ENCODE measurements at regions not wholly inside any gene's neighbourhood (a gene's known extent, or its start where the extent isn't known, plus 50 kb on each side); places are given as distances from the start of the nearest gene placed in this dataset.

- Histone ChIP-seq H3K4me1 (ENCODE audit: insufficient read depth, low read length) (no peaks in the 10 kb centered on the region), H3K27me3 (ENCODE audit: control insufficient read depth in 1 of 2, insufficient read depth in 2 of 2, low read length in 2 of 2) (no peaks in the 10 kb centered on the region), H3K4me3 (ENCODE audit: low read length) (no peak overlapping the region), H3K36me3 (ENCODE audit: insufficient read depth, low read length) (no peaks in the 10 kb centered on the region), H3K27ac (ENCODE audit: low read depth in 1 of 2, low read length in 2 of 2) (no peak overlapping the region), H3K9me3 (ENCODE audit: control insufficient read depth in 1 of 2, insufficient read depth in 1 of 2, low read length in 2 of 2) (no peaks in the 10 kb centered on the region)
- Mint-ChIP-seq H3K27ac (no peak overlapping the region), H3K27me3 (no peaks in the 10 kb centered on the region), H3K4me1 (ENCODE audit: low read depth) (no peaks in the 10 kb centered on the region), H3K36me3 (ENCODE audit: low read depth) (no peaks in the 10 kb centered on the region), H3K9me3 (no peaks in the 10 kb centered on the region), H3K4me3 (no peak overlapping the region)
- ChIA-PET CTCF (no interaction called here), POLR2A (no interaction called here)
- TF ChIP-seq CTCF (IDR thresholded peaks at IDR 0.05): no peak
- no peak for DNase-seq
- ATAC-seq (ENCODE audit: poor library complexity): no peak
- intact Hi-C loops (cut with DNase I, micrococcal nuclease): no loop called here
These were observed 84.1 kb upstream of the HNRNPU start for GRCh38 chr1:244948416-244948815.

GRCh38 chr1:244945109-244945671 lies 80.8 kb upstream of the HNRNPU start:
- Mint-ChIP-seq H3K27ac (no peak overlapping the region), H3K27me3 (no peaks in the 10 kb centered on the region), H3K9me3 (no peaks in the 10 kb centered on the region), H3K36me3 (ENCODE audit: low read depth) (no peaks in the 10 kb centered on the region), H3K4me3 (no peak overlapping the region), H3K4me1 (ENCODE audit: low read depth) (no peaks in the 10 kb centered on the region)
- ATAC-seq (ENCODE audit: poor library complexity) (no peak), DNase-seq (peak in 1 of 14 experiments; percentile 11)
- ChIA-PET CTCF (no interaction called here), POLR2A (interaction anchor here (0.9 kb wide), 1 partner anchor 24 kb away, joined by 3 read pairs; a partner anchor contains a TSS)
- TF ChIP-seq CTCF (IDR thresholded peaks at IDR 0.05): no peak
- H3K27ac ChIP-seq (ENCODE audit: low read depth in 1 of 2, low read length in 2 of 2): no peak overlapping the region
- no peaks in the 10 kb centered on the region for H3K9me3 ChIP-seq (ENCODE audit: control insufficient read depth in 1 of 2, insufficient read depth in 1 of 2, low read length in 2 of 2)
- no peaks in the 10 kb centered on the region for H3K27me3 ChIP-seq (ENCODE audit: control insufficient read depth in 1 of 2, insufficient read depth in 2 of 2, low read length in 2 of 2)
- no peak overlapping the region for H3K4me3 ChIP-seq (ENCODE audit: low read length)
- intact Hi-C loops (cut with DNase I, micrococcal nuclease): no loop called here
- no peaks in the 10 kb centered on the region for H3K36me3 ChIP-seq (ENCODE audit: insufficient read depth, low read length)
- H3K4me1 ChIP-seq (ENCODE audit: insufficient read depth, low read length): no peaks in the 10 kb centered on the region

- Histone ChIP-seq H3K4me1 (ENCODE audit: insufficient read depth, low read length) (no peaks in the 10 kb centered on the region), H3K27ac (ENCODE audit: low read depth in 1 of 2, low read length in 2 of 2) (no peak overlapping the region), H3K9me3 (ENCODE audit: control insufficient read depth in 1 of 2, insufficient read depth in 1 of 2, low read length in 2 of 2) (no peaks in the 10 kb centered on the region), H3K27me3 (ENCODE audit: control insufficient read depth in 1 of 2, insufficient read depth in 2 of 2, low read length in 2 of 2) (no peaks in the 10 kb centered on the region), H3K4me3 (ENCODE audit: low read length) (no peak overlapping the region), H3K36me3 (ENCODE audit: insufficient read depth, low read length) (no peaks in the 10 kb centered on the region)
- Mint-ChIP-seq H3K4me1 (ENCODE audit: low read depth) (no peaks in the 10 kb centered on the region), H3K4me3 (no peak overlapping the region), H3K9me3 (no peaks in the 10 kb centered on the region), H3K27me3 (no peaks in the 10 kb centered on the region), H3K36me3 (ENCODE audit: low read depth) (no peaks in the 10 kb centered on the region), H3K27ac (no peak overlapping the region)
- intact Hi-C loops (cut with DNase I, micrococcal nuclease): no loop called here
- ATAC-seq (ENCODE audit: poor library complexity) (no peak), DNase-seq (no peak)
- CTCF ChIA-PET: interaction anchor here (0.7 kb wide), 1 partner anchor 339 kb away, joined by 3 read pairs; no protein-coding TSS in a partner anchor
- POLR2A ChIA-PET: no interaction called here
- no peak for TF ChIP-seq CTCF (IDR thresholded peaks at IDR 0.05)
These were observed 76.8 kb upstream of the HNRNPU start for GRCh38 chr1:244941121-244941520.
